ENCODE measurements at regions not wholly inside any gene's neighbourhood (a gene's known extent, or its start where the extent isn't known, plus 50 kb on each side); places are given as distances from the start of the nearest gene placed in this dataset.

DNA sequence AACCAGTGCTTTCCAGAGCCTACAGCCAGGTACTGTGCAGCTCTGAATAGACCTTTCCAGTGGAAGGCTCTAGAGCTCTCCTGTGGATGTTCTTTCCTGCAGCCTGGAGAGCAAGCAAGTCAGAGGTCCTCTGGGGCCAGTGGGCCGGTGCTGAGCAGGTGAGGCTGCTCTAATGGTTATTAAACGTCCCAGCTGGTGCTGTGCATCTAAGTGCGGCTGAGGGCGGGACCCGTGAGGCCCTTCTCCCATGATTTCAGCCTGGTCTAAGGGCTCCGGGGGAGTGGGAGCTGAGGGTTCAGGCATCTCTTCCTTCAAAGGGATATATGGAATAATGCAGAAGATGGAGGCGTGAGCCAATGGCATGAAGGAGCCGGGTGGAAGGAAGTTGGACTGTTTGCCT lies 83.7 kb upstream of the SDK2 start:
- no peak overlapping the region for H3K4me3 ChIP-seq (ENCODE audit: low read depth, low read length)
- TF ChIP-seq, protein P1, sequence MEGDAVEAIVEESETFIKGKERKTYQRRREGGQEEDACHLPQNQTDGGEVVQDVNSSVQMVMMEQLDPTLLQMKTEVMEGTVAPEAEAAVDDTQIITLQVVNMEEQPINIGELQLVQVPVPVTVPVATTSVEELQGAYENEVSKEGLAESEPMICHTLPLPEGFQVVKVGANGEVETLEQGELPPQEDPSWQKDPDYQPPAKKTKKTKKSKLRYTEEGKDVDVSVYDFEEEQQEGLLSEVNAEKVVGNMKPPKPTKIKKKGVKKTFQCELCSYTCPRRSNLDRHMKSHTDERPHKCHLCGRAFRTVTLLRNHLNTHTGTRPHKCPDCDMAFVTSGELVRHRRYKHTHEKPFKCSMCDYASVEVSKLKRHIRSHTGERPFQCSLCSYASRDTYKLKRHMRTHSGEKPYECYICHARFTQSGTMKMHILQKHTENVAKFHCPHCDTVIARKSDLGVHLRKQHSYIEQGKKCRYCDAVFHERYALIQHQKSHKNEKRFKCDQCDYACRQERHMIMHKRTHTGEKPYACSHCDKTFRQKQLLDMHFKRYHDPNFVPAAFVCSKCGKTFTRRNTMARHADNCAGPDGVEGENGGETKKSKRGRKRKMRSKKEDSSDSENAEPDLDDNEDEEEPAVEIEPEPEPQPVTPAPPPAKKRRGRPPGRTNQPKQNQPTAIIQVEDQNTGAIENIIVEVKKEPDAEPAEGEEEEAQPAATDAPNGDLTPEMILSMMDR (IDR thresholded peaks at IDR 0.05; ENCODE audit: insufficient read depth, low read depth, low read length, missing control alignments) = no peak
- no peak for DNase-seq (ENCODE audit: low read depth)

DNA sequence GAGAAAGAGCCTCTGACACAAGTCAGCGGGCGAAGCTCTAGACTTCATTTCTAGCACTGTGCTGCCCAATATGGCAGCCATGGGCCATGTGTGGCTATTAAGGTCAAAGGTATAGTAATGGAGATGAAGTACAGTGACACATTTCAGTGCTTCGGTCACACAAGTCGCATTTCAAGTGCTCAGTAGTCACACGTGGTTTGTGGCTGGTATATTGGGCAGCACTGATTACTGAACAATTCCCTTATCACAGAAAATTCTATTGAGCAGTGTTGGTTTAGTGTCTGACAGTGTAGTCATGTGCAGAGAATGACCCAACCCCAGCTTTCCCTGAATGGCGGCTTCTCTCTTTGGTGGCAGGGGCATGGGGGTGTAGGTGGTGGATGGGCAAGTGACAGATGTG lies 84.9 kb upstream of the SDK2 start:
- H3K4me3 ChIP-seq (ENCODE audit: low read depth, low read length) = no peak overlapping the region
- TF ChIP-seq, protein P1 (IDR thresholded peaks at IDR 0.05; ENCODE audit: insufficient read depth, low read depth, low read length, missing control alignments) = no peak
- DNase-seq (ENCODE audit: low read depth) = no peak

DNA sequence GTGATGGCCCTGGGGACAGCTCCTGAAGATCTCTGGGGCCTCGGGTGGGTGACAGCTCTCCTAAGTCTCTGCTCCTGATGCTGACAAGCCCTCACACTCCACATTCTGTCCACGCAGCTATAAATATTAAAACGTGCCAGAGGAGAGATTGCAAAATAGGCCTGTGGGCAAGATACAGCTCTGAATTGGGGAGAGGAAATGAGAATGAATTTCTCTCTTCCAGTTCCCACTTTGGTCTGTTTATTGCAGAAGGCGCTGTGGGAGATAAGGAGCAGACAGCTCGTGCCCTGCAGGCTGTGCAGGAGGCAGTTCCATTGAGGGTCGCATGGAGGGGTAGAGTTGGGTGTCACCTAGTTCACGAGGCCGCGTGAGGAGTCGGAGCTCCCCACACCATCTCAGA lies 87.5 kb upstream of the SDK2 start:
- TF ChIP-seq, protein P1 (IDR thresholded peaks at IDR 0.05; ENCODE audit: insufficient read depth, low read depth, low read length, missing control alignments) = no peak
- no peak for DNase-seq (ENCODE audit: low read depth)
- H3K4me3 ChIP-seq (ENCODE audit: low read depth, low read length) = no peak overlapping the region

DNA sequence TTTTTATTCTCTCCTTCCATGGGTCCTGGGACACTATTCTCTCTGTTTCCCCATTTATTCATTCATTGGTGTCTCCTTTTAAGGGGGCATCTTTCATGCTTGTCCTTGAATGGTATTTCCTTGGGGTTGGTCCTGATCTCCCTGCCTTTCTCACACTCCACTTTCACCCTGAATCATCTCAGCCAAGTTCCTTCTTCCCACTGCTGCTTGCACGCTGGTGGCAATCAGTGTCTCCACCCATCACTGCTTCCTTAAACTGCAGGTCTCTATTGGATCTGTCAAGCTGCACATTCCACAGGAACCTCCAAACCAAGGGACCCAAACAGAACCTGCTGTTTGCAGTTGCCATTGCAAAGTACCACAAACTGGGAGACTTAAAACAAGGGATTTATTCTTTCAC lies 89.3 kb upstream of the SDK2 start:
- TF ChIP-seq, protein P1 (IDR thresholded peaks at IDR 0.05; ENCODE audit: insufficient read depth, low read depth, low read length, missing control alignments) = no peak
- no peak for DNase-seq (ENCODE audit: low read depth)
- H3K4me3 ChIP-seq (ENCODE audit: low read depth, low read length) = no peak overlapping the region

DNA sequence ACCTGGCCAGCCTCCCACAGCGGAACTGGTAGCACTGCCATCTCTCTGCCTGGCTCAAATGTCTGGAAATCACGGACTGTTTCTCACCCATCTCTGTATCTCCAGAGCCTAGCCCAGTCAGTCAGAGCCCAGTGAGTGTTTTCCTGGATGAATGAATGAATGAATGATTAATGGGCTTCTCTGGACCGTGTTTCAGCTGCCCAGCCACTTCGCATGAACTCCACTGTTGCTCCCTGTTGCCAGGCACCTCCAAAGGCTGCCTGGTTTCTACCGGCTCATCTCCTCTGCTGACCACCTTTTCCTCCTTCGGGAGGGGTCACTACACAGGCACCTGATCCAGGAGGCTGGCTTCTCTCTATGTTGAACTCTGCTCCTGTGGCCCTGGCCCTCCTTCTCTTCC lies 91.0 kb upstream of the SDK2 start:
- DNase-seq (ENCODE audit: low read depth) = no peak
- no peak overlapping the region for H3K4me3 ChIP-seq (ENCODE audit: low read depth, low read length)
- TF ChIP-seq, protein P1 (IDR thresholded peaks at IDR 0.05; ENCODE audit: insufficient read depth, low read depth, low read length, missing control alignments) = no peak

DNA sequence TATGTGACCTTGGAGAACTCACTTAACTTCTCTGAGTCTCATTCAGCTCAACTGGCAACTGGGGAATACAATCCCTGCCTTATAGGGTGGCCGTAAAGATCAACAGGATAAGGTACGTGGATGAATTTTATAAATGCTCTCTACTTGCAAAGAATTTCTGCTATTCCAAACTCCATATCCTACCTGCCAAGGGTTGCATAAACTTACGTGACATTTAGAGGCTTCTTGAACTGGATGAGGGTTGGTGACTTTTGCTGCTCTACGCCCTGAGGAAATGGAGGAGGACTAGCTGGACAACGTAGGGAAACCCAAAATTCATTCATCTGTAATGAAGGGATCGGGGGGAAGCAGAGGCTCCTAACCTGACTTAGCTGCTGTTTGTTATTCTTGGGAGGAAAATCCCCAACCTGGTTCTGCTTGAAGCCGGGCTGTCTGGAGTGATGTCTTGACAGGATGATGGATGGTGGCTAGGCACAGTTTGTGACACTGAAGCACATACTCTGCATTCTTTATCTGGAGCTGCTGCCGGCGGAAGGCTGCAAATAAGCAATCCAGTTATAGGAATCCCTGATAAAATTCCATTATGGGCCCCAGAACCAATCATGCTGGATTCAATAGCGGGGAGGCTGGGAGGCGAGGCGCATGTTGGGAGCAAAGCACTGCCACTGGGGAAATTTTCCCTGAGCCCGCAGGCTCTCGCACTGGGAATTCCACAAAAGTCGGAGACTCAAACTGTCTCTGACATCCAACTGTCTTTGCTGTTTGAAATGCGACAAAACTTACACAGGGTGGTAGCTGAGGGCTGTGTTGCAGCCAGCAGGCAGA lies 94.7 kb upstream of the SDK2 start:
- no peak for DNase-seq (ENCODE audit: low read depth)
- TF ChIP-seq, protein P1 (IDR thresholded peaks at IDR 0.05; ENCODE audit: insufficient read depth, low read depth, low read length, missing control alignments) = no peak

DNA sequence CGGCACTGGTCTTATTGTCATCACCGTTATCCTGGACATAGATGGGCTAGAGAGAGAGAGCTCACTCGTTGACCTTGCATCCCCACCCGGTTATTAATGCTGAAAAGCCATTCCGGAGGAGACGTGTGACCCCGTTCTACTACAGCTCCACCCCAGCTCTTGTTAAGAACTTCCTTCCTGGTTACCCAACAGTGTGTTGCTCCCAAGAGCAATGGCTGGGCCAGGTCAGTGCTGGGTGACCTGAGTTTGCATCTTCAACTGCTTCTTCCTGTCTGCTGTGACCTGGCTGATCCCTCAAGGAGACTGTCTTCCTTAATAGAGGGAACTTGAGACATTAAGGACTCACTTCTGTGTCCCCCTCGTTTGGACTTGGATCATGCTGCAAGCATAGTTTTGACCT lies 96.1 kb upstream of the SDK2 start:
- TF ChIP-seq, protein P1 (IDR thresholded peaks at IDR 0.05; ENCODE audit: insufficient read depth, low read depth, low read length, missing control alignments) = no peak
- DNase-seq (ENCODE audit: low read depth) = no peak
- H3K4me3 ChIP-seq (ENCODE audit: low read depth, low read length) = no peak overlapping the region

More for the DNA sequence above, 94.7 kb upstream of the SDK2 start:
- no peak overlapping the region for H3K4me3 ChIP-seq (ENCODE audit: low read depth, low read length)

All from GM12865 (cell line).